ENCODE measurements at regions not wholly inside any gene's neighbourhood (a gene's known extent, or its start where the extent isn't known, plus 50 kb on each side); places are given as distances from the start of the nearest gene placed in this dataset.

- Histone ChIP-seq H3K79me2 (ENCODE audit: insufficient read depth, low read depth, low read length) (no peaks in the 10 kb centered on the region), H3K4me3 (ENCODE audit: low read depth, low read length, poor library complexity, severe bottlenecking) (no peak overlapping the region), H3K4me2 (ENCODE audit: low read length) (no peak overlapping the region), H3K9me2 (ENCODE audit: insufficient read depth, low read length) (no peaks in the 10 kb centered on the region), H3K9me3 (ENCODE audit: low read length) (no peaks in the 10 kb centered on the region), H3K27ac (ENCODE audit: low read depth, low read length, poor library complexity, severe bottlenecking) (no peak overlapping the region), H3K4me1 (ENCODE audit: insufficient read depth, low read length, poor library complexity, severe bottlenecking) (no peaks in the 10 kb centered on the region), H4K20me1 (ENCODE audit: insufficient read depth, low read length) (no peaks in the 10 kb centered on the region), H3K36me3 (ENCODE audit: insufficient read depth, low read length) (no peaks in the 10 kb centered on the region), H2AFZ (ENCODE audit: low read length) (no peak overlapping the region)
- intact Hi-C loops (cut with micrococcal nuclease; ENCODE audit: unreplicated experiment), result no loop called here
- TF ChIP-seq CTCF (conservative IDR thresholded peaks at IDR 0.05; ENCODE audit: low read length), result no peak
- no peak for TF ChIP-seq EZH2phosphoT487 (IDR thresholded peaks at IDR 0.05; ENCODE audit: borderline replicate concordance, low read depth, low read length)
- CTCF ChIA-PET (ENCODE audit: unreplicated experiment), result no interaction called here
- no peak for DNase-seq (ENCODE audit: low spot score)
- no TSS peak for BruUV-seq (replicated peaks)
- POLR2A ChIA-PET, result no interaction called here
These were observed 90.4 kb upstream of the SHISAL1 start for GRCh38 chr22:44403166-44403565.

- ChIA-PET POLR2A (no interaction called here), CTCF (ENCODE audit: unreplicated experiment) (no interaction called here)
- Histone ChIP-seq H3K36me3 (ENCODE audit: insufficient read depth, low read length) (no peaks in the 10 kb centered on the region), H4K20me1 (ENCODE audit: insufficient read depth, low read length) (no peaks in the 10 kb centered on the region), H3K79me2 (ENCODE audit: insufficient read depth, low read depth, low read length) (no peaks in the 10 kb centered on the region), H2AFZ (ENCODE audit: low read length) (no peak overlapping the region), H3K4me1 (ENCODE audit: insufficient read depth, low read length, poor library complexity, severe bottlenecking) (no peaks in the 10 kb centered on the region), H3K9me2 (ENCODE audit: insufficient read depth, low read length) (no peaks in the 10 kb centered on the region), H3K4me3 (ENCODE audit: low read depth, low read length, poor library complexity, severe bottlenecking) (no peak overlapping the region), H3K27ac (ENCODE audit: low read depth, low read length, poor library complexity, severe bottlenecking) (no peak overlapping the region), H3K4me2 (ENCODE audit: low read length) (no peak overlapping the region), H3K9me3 (ENCODE audit: low read length) (no peaks in the 10 kb centered on the region)
- BruUV-seq (replicated peaks), result no TSS peak
- intact Hi-C loops (cut with micrococcal nuclease; ENCODE audit: unreplicated experiment), result no loop called here
- no peak for TF ChIP-seq EZH2phosphoT487 (IDR thresholded peaks at IDR 0.05; ENCODE audit: borderline replicate concordance, low read depth, low read length)
- TF ChIP-seq CTCF (conservative IDR thresholded peaks at IDR 0.05; ENCODE audit: low read length), result no peak
- DNase-seq (ENCODE audit: low spot score), result no peak
These were observed 89.7 kb upstream of the SHISAL1 start for GRCh38 chr22:44402196-44403111.

DNA sequence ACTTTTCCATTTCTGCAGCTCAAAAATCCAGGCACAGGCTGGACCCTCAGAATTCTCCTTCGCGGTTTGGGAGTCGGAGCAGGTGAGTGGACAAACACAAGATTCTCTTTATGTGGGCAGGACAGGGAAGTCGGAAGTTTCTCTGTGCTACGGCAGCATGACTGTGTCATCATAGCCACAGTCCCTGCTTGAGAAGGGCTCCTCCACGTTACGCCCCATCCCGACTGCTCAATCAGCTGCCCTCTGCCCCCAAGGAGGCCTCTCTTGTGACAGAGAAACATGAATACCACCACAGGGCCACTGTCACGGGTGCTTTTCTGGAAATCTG, 89.0 kb upstream of the SHISAL1 start:
- H3K27ac ChIP-seq (ENCODE audit: low read depth, low read length, poor library complexity, severe bottlenecking), result no peak overlapping the region
- no peak overlapping the region for H3K4me2 ChIP-seq (ENCODE audit: low read length)
- TF ChIP-seq EZH2phosphoT487 (IDR thresholded peaks at IDR 0.05; ENCODE audit: borderline replicate concordance, low read depth, low read length) (no peak), CTCF (conservative IDR thresholded peaks at IDR 0.05; ENCODE audit: low read length) (no peak)
- H3K4me1 ChIP-seq (ENCODE audit: insufficient read depth, low read length, poor library complexity, severe bottlenecking), result no peaks in the 10 kb centered on the region
- no peak overlapping the region for H3K4me3 ChIP-seq (ENCODE audit: low read depth, low read length, poor library complexity, severe bottlenecking)
- no peaks in the 10 kb centered on the region for H3K9me3 ChIP-seq (ENCODE audit: low read length)
- H3K36me3 ChIP-seq (ENCODE audit: insufficient read depth, low read length), result no peaks in the 10 kb centered on the region
- no peaks in the 10 kb centered on the region for H4K20me1 ChIP-seq (ENCODE audit: insufficient read depth, low read length)
- CTCF ChIA-PET (ENCODE audit: unreplicated experiment), result no interaction called here
- DNase-seq (ENCODE audit: low spot score), result no peak
- POLR2A ChIA-PET, result no interaction called here
- no peaks in the 10 kb centered on the region for H3K9me2 ChIP-seq (ENCODE audit: insufficient read depth, low read length)
- no TSS peak for BruUV-seq (replicated peaks)
- H2AFZ ChIP-seq (ENCODE audit: low read length), result no peak overlapping the region
- no peaks in the 10 kb centered on the region for H3K79me2 ChIP-seq (ENCODE audit: insufficient read depth, low read depth, low read length)
- intact Hi-C loops (cut with micrococcal nuclease; ENCODE audit: unreplicated experiment), result no loop called here

Measured in OCI-LY7 (cell line).